ENCODE measurements at regions not wholly inside any gene's neighbourhood (a gene's known extent, or its start where the extent isn't known, plus 50 kb on each side); places are given as distances from the start of the nearest gene placed in this dataset.
"Not testable (repeated sequence)": the region's sequence is repeated elsewhere in the genome, so short reads cannot be mapped to it uniquely, and the experiment has no call there.

DNA sequence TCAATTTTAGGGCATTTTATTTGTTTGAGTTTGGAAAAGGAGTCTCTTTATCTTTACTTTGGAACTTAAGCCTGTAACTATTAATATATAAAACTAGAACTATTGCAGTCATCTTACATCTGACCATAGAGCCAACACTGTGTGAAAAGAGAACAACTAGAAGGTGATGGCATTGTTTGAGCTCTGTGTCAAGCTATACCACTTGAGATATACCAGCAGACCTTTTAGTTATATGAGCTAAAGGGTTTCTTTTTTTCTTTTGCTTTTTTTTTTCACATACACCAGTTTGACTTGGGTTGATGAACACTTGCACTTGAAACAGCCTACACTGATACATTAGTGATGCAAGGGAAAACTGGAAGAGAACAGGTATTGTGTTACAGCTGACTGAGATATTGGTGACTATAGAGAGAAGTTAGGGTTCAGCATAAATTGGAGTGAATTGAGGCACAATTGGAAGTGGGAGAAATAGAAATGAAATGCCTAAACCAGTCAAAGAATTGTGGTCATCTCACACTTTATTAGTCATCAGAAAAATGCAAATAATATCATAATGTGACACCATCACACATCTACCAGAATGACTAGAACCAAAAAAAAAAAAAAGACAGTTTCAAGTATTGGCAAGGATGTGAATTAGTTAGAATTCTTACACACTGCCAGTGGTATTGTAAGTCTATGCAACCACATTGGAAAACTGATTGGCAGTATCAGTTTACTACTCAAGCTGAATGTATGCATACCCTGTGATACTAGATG is 60.9 kb downstream of the ADRB2 start (continued):
- TF ChIP-seq RAD21 (IDR thresholded peaks at IDR 0.05 in 1 of 2, conservative IDR thresholded peaks at IDR 0.05 in 1 of 2; ENCODE audit: low read depth in 2 of 2, low read length in 2 of 2), result no peak
- no peak for TF ChIP-seq POU5F1 (IDR thresholded peaks at IDR 0.05; ENCODE audit: low read depth, low read length)
- no peak for TF ChIP-seq CREB1 (IDR thresholded peaks at IDR 0.05)
- no peak for TF ChIP-seq SP2 (IDR thresholded peaks at IDR 0.05; ENCODE audit: low read length)
- no peak for TF ChIP-seq EZH2 (IDR thresholded peaks at IDR 0.05; ENCODE audit: low read depth, low read length, severe bottlenecking)
- no peak for TF ChIP-seq TBP (IDR thresholded peaks at IDR 0.05; ENCODE audit: low read depth, low read length)
- TF ChIP-seq CTBP2 (IDR thresholded peaks at IDR 0.05; ENCODE audit: borderline replicate concordance, insufficient read depth, insufficient read length, low read length), result no peak
- no peak for TF ChIP-seq POLR2AphosphoS5 (IDR thresholded peaks at IDR 0.05; ENCODE audit: low read depth, low read length)
- TF ChIP-seq PHF8 (conservative IDR thresholded peaks at IDR 0.05; ENCODE audit: low read depth, low read length), result no peak

DNA sequence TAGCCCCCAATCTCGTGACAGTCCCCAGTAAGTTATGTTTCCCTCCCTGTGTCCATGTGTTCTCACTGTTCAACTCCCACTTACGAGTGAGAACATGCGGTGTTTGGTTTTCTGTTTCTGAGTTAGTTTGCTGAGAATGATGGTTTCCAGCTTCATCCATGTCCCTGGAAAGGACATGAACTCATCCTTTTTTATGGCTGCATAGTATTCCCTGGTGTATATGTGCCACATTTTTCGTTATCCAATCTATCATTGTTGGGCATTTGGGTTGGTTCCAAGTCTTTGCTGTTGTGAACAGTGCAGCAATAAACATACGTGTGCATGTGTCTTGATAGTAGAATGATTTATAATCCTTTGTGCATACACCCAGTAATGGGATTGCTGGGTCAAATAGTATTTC is 63.5 kb downstream of the ADRB2 start:
- H2BK15ac ChIP-seq (ENCODE audit: low read length); H3K9me3 ChIP-seq (ENCODE audit: insufficient read depth in 2 of 2, low read depth in 1 of 2, low read length in 1 of 2); H3K4me3 ChIP-seq (ENCODE audit: extremely low read depth in 1 of 4, insufficient read depth in 2 of 4, low read depth in 3 of 4, low read length in 4 of 4); H3K4me2 ChIP-seq (ENCODE audit: insufficient read depth in 1 of 2, low read depth in 2 of 2, low read length in 2 of 2); H4K8ac ChIP-seq (ENCODE audit: extremely low read depth, insufficient read depth, low read length); H3K56ac ChIP-seq (replicated peaks; ENCODE audit: insufficient read length, low read depth, low read length); H3K9ac ChIP-seq (replicated peaks in 1 of 4; ENCODE audit: extremely low read depth in 1 of 4, low read depth in 3 of 4, low read length in 3 of 4); H3K23ac ChIP-seq (ENCODE audit: insufficient read length); H3K23me2 ChIP-seq (ENCODE audit: low read depth, low read length); H3K14ac ChIP-seq (ENCODE audit: insufficient read length); H2BK20ac ChIP-seq (ENCODE audit: low read length); H3K18ac ChIP-seq (ENCODE audit: extremely low read depth, low read length); FAIRE-seq; H2BK5ac ChIP-seq (ENCODE audit: low read depth, low read length); H2AFZ ChIP-seq (ENCODE audit: low read length); H3K4me1 ChIP-seq (replicated peaks in 1 of 4; ENCODE audit: control insufficient read depth in 3 of 4, insufficient read depth in 4 of 4, low read length in 3 of 4); H2AK5ac ChIP-seq (ENCODE audit: low read depth, low read length); H3K27ac ChIP-seq (ENCODE audit: low read depth, low read length); H4K5ac ChIP-seq (ENCODE audit: insufficient read length, low read depth, low read length); DNase-seq (ENCODE audit: low read depth in 1 of 2, low spot score in 2 of 2); H3K4ac ChIP-seq (replicated peaks; ENCODE audit: insufficient read length, low read depth, low read length); H3K79me2 ChIP-seq (ENCODE audit: control insufficient read depth in 1 of 2, insufficient read depth in 2 of 2, low read length in 2 of 2); H4K20me1 ChIP-seq (replicated peaks in 1 of 2; ENCODE audit: control insufficient read depth in 1 of 2, insufficient read depth in 2 of 2, low read length in 2 of 2); POLR2A ChIA-PET (ENCODE audit: partially characterized antibody); H3K79me1 ChIP-seq (ENCODE audit: low read depth, low read length); H3K27me3 ChIP-seq (replicated peaks in 1 of 4; ENCODE audit: control insufficient read depth in 3 of 4, extremely low read depth in 1 of 4, insufficient read depth in 3 of 4, low read length in 3 of 4); H3K36me3 ChIP-seq (ENCODE audit: control insufficient read depth in 2 of 4, insufficient read depth in 4 of 4, low read length in 3 of 4); H2BK120ac ChIP-seq (replicated peaks; ENCODE audit: low read depth, low read length); H4K91ac ChIP-seq (replicated peaks; ENCODE audit: insufficient read length, low read length); H2BK12ac ChIP-seq (ENCODE audit: low read depth, low read length): not testable (repeated sequence)
- CTCF ChIA-PET (ENCODE audit: partially characterized antibody), result interaction anchor here (1.7 kb wide), 1 partner anchor 68 kb away, joined by 4 read pairs; no protein-coding TSS in a partner anchor
- 88% methylated on average over 5 of the region's 5 CpGs; no CpG with 5 or more reads in 1 of the 2 experiments for WGBS, 2 experiments (ENCODE audit: extremely low coverage in 1 of 2, insufficient coverage in 1 of 2, insufficient read length in 1 of 2, insufficient replicate concordance in 2 of 2, low coverage in 1 of 2, low lambda C conversion rate in 2 of 2, missing lambda C conversion rate in 1 of 2)

Data from H1 (cell line).